ENCODE measurements at regions not wholly inside any gene's neighbourhood (a gene's known extent, or its start where the extent isn't known, plus 50 kb on each side); places are given as distances from the start of the nearest gene placed in this dataset.

- TF ChIP-seq CTCF (IDR thresholded peaks at IDR 0.05; ENCODE audit: borderline replicate concordance, extremely low read depth, low read length, poor library complexity, severe bottlenecking) (no peak), EZH2 (IDR thresholded peaks at IDR 0.05; ENCODE audit: borderline replicate concordance, low read depth, low read length, severe bottlenecking) (no peak)
These were observed 179.0 kb upstream of the PITX1 start for GRCh38 chr5:135213027-135213386.
